ENCODE measurements at regions not wholly inside any gene's neighbourhood (a gene's known extent, or its start where the extent isn't known, plus 50 kb on each side); places are given as distances from the start of the nearest gene placed in this dataset.

DNA sequence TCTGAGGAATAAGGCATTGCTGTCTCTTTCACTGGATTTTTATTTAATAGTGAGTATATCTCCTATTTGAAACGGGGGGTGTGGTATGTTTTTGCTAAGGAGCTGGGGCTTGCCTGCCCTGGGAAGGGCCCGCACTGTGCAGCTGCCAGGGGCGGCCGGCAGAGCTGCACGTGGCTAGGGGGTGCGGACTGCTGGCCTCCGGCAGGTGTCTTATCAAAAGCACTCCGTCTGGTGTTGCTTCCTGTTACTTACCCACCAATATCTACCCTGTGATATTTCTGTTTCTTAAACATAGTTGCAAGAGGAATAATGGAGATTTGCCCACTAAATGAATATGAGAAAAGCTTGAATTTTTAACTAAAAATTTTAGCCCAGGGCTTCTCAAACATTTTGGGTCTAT, 232.0 kb downstream of the IRX1 start:
- no peak for DNase-seq

DNA sequence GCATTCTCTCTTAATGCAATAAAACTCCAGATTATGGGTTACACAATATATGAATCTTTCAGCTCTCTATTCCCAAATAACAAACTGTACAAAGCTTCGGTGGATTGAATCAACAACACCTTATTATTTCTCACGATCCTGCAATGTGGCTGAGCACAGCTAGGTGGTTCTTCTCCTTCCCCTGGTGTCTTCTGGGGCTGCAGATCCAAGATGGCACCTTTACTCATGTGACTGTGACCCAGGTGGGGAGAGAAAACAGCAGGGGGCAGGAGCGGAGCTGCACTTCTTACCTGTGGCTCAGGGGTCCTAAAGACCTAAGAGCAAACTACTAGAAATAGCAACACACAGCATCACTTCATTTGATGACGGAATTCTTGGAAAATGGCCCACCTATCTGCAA, 233.1 kb downstream of the IRX1 start:
- DNase-seq: no peak

DNA sequence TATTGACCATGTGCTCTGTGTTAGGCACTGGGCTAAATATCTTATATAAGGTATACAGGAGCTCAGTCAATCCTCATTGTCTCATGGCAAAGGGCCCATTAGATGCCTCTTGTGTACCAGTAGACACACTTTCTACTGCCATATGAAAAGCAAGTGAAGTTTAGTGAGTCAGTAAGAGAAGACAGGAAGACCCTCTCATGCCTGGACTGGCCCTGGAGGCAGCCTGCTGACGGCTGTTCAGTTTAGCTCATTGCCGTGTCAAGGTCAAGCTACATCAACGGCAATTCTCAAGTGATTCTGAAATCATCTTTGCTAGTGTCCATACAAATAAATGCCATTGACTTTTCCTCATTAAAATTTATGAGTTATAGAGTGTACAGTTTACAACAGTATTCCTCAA, 237.9 kb downstream of the IRX1 start:
- no peak for DNase-seq

GRCh38 chr5:3835811-3836210, 240.2 kb downstream of the IRX1 start:
- DNase-seq: no peak

GRCh38 chr5:3836528-3836927, 240.9 kb downstream of the IRX1 start:
- no peak for DNase-seq

- no peak for DNase-seq
Observed at GRCh38 chr5:3837506-3837905, 241.9 kb downstream of the IRX1 start.

GRCh38 chr5:3839151-3839550, 243.5 kb downstream of the IRX1 start:
- DNase-seq: no peak

DNA sequence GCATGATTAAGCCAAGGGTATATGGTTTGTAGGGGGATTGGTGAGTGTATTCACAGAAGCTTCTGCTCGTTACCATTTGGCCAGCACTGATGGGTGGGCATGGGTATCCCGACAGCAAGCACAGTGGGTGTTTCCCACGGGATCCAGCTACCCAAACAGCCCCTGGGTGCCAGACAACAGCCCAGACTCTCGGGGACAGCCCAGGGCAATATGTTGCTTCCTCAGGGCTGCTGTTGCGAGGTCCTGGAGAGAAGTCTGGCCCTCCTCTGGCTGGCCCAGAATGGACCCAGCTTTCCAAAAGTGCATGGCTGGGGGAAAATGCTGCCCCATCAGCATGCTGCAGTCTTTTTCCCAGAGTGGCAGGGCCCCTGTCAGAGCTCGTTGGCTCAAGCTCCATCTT, 247.0 kb downstream of the IRX1 start:
- no peak for DNase-seq

DNA sequence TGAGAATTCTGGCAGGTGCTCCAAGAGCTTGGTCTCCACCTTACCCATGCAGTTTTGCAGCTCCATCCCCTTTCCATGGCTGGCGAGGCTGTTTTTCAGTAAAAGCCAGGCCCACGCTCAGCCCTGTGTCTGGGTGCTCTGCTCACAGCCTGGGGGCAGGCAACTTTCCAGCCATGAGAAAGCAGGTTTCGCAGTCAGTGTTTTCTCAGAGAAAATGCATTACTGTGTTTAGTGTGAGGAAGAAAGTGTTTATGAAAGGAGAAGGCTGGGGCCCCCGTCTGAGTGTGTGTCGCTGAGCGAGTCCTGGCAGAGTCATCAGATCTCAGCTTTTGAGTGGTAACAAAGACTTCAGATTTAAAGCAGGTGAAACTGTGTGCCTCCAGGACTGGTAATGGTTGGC, 248.1 kb downstream of the IRX1 start:
- no peak for DNase-seq

- no peak for DNase-seq
Observed at GRCh38 chr5:3844266-3844665, 248.6 kb downstream of the IRX1 start.

DNA sequence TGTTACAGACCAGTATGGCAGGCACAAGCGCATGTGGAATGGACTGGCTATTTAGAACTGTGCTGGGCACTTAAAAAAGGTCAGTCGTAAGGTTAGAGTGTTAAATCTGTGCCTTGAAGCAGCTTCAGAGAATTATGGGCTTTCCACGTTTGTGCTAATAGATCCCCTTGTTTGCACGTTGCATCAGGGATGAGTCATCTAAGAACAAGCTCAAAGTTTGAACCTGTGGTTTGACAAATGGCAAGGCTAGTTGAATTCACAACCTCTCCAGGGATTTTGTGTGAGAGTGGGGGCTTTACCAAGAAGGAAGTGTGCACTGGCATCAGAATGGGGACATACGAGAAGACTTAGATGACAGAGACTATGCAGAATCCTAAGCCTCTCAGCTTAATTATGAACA, 249.6 kb downstream of the IRX1 start:
- DNase-seq: no peak

DNA sequence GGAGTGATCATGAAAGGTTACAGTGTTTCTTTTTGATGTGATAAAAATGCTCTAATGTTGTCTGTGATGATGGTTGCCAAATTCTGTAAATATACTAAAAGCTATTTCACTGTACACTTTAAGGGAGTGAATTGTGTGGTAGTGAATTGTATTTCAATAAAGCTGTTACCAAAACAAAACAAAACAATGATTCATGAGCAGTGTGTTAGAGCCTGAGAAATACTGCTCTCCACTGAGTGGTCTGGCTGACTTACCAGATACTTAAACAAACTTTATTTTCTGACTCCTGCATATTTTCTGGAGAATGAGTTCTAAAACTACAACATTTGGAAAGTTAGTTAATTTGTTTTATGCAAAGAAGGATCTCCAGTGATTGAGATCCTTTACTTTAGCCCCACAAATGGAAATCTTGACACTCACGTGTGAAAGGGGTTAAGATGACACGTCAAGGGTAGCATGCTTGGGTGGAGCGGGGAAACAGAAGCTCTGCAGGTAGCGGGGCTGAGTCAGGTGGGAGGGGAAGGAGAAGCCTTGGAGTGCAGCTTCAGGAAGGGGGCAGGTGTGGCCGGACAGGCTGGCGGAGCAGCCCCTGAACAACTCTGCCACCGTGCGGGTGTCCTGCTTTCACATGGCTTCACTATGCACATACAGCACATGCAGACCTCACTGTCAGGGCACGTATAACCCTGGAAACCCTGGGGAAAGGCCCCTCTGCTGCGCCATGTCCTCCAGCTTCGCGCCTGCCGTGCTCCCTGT, 256.7 kb downstream of the IRX1 start:
- no peak for DNase-seq

DNA sequence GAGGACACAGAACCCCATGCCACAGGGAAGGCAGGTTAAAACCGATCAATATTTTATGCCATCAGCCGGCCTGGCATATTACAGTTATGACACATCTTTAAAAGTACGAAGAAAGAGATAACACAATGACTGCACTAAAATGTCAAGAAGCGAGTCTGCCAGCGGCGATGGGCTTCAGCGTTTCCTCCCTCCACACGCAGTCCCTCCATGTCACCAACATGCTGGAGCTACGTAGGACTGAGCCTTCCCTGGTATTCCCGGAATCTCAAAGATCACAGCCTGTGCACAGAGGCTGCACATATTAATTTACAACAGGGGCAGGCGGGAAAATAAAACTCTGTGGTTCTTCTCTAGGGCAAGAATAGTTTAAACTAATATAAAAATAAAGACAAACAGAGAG, 257.7 kb downstream of the IRX1 start:
- no peak for DNase-seq

DNA sequence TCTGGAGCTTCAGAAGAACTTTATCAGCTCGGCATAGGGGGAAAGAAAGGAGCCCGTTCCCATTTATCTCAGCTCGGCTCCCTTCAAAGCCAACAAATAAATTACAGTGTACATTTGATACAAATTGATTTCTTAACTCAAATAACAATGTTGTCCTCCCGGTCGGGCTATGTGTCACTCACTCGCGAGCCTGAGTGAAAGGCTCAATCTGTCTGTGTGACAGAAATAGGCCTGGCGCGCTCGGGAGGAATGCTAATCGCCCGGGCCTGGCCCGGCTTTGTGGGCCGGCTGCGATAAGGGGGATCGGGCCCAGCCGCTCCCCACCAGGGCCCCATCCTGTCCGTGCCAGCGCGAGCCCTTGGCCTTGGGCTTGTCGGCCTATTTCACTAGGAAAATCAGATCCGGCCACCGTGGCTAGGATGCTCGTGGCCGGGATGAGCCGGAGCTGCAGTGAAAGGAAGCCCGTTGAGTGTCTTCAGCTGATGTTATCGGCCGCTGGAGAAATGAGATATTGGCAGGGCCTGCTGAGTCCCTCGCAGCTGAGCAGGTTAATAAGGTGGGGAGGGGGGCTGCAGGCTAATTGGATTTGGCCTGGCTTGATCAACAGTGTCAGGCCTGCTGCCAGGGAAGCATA, 258.7 kb downstream of the IRX1 start:
- no peak for DNase-seq

- DNase-seq: no peak
Observed at GRCh38 chr5:3856036-3856435, 260.4 kb downstream of the IRX1 start.

- no peak for DNase-seq
Observed at GRCh38 chr5:3858524-3858923, 262.9 kb downstream of the IRX1 start.

GRCh38 chr5:3862906-3863305, 267.3 kb downstream of the IRX1 start:
- no peak for DNase-seq

- DNase-seq: no peak
Observed at GRCh38 chr5:3875144-3875543, 279.5 kb downstream of the IRX1 start.

DNA sequence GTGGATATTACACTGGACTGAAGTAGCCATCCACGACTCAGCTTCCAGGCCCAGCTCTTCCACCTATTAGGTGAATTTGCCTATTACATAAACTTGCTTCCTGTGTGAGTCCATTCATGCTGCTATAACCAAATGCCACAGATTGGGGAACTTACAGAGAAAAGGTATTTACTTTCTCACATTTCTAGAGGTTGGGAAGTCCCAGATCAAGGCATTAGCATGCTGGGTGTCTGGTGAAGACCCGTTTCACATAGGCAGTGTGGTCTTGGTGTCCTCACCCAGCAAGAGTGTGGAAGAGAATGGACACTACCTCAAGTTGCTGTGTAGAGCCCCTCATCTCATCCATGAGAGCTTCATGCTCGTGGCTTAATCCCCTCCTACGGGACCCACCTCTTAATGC, 282.6 kb downstream of the IRX1 start:
- DNase-seq: no peak

- no peak for DNase-seq
Observed at GRCh38 chr5:3883040-3883439, 287.4 kb downstream of the IRX1 start.

DNA sequence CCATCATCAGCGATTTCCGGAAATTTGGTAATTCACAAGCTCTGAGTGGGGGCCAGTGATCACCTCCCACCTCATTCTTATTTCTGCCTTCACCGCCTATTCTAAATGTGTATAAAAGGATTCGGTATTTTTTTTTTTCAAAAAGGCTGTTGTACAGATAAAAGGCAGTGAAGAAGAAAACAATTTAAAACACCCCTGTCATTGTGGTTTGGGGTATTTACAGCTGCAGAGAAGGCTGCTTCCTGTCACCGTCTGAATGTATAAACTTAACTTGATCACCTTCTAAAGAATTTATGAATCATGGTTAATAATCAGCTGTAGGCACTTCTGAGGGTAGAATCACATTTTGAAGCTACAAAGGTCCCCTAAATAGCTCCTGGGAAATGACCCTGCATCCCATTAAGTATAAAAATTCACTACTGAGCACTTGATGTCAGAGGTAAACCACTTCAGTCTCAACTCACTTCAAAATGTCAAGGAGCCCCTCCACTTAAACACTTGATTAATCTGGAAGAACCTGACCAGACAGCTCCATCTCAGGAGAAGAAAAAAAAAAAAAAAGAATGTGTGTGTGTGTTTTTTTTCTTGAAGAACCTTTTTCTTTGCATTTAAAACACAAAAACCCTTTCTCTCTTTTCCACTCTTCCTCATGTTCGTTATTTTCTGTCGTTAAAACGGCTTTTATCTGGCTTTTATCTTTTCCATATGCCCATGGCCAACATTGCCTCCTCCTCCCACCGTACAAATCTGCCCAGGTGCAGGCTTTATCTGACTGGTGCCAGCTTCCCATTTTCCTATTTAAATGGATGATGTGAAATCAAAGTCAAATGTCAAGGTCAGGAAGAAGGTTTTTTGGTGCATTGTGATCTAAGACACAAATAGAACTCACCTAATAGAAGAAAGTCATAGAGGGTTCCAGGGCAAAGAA, 291.2 kb downstream of the IRX1 start:
- DNase-seq: no peak

DNA sequence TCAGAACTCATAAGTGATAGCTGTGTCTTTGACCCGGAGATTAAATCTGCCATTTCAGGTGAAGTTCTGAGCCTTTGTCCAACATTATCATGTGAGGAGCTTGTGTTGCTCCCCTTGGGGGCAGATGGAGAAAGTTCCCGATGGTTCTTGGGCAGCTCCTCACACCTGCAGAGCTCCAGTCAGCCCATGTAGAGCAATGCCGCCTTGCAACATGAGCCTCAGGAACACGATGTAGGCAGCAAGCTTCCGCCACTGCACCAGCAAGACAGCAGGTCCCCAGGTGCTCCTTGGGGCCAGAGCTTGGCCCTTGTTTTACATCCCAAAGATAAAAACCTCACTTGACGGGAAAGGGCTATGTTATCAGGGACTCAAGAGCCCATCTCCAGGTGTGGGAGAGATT, 292.7 kb downstream of the IRX1 start:
- no peak for DNase-seq

- DNase-seq: no peak
Observed at GRCh38 chr5:3889412-3890142, 293.9 kb downstream of the IRX1 start.
